Esophagus muscularis mucosa (tissue), 3 donors: ENCODE measurements at regions not wholly inside any gene's neighbourhood (a gene's known extent, or its start where the extent isn't known, plus 50 kb on each side); places are given as distances from the start of the nearest gene placed in this dataset.

Source experiments
- CTCF ChIP-seq, 3 experiments: fragments of 200-600 bp in 2 of 3; fragments of 450-650 bp in 1 of 3; sonication (generic) in 2 of 3; IDR thresholded peaks; one replicate each; pipeline ENCODE4 v1.5.1; 2017 to 2019; ENCODE audit warnings: antibody characterized with exemption in 3 of 3, mild to moderate bottlenecking in 2 of 3, moderate library complexity in 1 of 3
- POLR2A ChIP-seq: fragments of 450-650 bp; IDR thresholded peaks from one replicate; pipeline ENCODE4 v1.6.1; 2017; ENCODE audit warnings: antibody characterized with exemption, moderate library complexity, mild to moderate bottlenecking, low read depth
- POLR2AphosphoS5 ChIP-seq, 2 donors: sonication (generic); formaldehyde crosslinking; IDR thresholded peaks; one replicate each; pipeline ENCODE4 v1.6.1; 2017; ENCODE audit warnings: antibody characterized with exemption in 2 of 2

DNA sequence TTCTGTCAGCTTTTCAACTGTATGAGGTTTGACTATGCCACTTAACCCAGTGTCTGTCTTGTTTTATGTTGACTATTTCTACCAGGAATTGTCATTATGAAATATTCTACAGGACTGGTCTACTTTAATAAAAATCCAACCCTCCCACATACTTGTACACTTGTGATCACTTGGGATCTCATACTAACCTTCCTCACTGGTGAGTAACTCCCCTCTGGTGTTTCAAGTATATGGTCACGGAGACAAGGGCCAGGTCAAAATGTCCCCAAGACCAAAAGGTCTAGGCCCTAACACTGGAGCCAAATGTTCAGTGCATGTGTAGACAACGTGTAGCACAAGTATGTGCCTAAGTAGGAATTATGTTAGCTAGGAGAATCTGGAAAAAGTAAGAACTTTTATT, 122.7 kb upstream of the TJP1 start:
- TF ChIP-seq CTCF (IDR thresholded peaks at IDR 0.05) = no peak
- no peak for TF ChIP-seq POLR2A
- no peak for TF ChIP-seq POLR2AphosphoS5 (IDR thresholded peaks at IDR 0.05)
